HepG2 (cell line): ENCODE measurements at regions not wholly inside any gene's neighbourhood (a gene's known extent, or its start where the extent isn't known, plus 50 kb on each side); places are given as distances from the start of the nearest gene placed in this dataset.

Source experiments
- ATAC-seq: fragments of 200-7000 bp; cut with Tn5 transposase; 3 replicates; pipeline ENCODE4 v1.9.1; 2020; ENCODE audit warnings: mild to moderate bottlenecking, moderate library complexity
- BruUV-seq: library from RNA; stranded (reverse); fragments of 400-500 nt; replicated peaks from 2 replicates; lab custom pipeline; 2021; lab: Mats Ljungman, UMichigan
- CTCF ChIA-PET: fragments of 300-600 bp; formaldehyde crosslinking; extraction: SDS; loops from one replicate; lab custom pipeline; 2021; ENCODE audit warnings: low total read pairs, inconsistent platforms, low intra/inter-chr PET ratio; lab: Yijun Ruan, JAX
- POLR2A ChIA-PET: fragments of 350-600 bp; sonication (Branson Sonifier 250); formaldehyde crosslinking; loops from one replicate; lab custom pipeline; 2020; ENCODE audit warnings: antibody characterized with exemption, inconsistent platforms; lab: Yijun Ruan, JAX
- DNase-seq: peaks from one replicate; pipeline ENCODE4 v3.0.0-alpha.2; 2015; ENCODE audit warnings: low spot score
- FAIRE-seq: peaks from 3 replicates; lab custom pipeline; 2011; peaks lifted over from hg19 to GRCh38; lab: Jason Lieb, UNC
- H2AFZ ChIP-seq: one replicate; pipeline ENCODE4 v1.6.1; 2011; ENCODE audit warnings: low read length, inconsistent platforms
- H3K27ac ChIP-seq: fragments of 300-600 bp; 3 replicates; pipeline ENCODE4 v1.8.0; 2011; ENCODE audit warnings: mixed run types, mild to moderate bottlenecking, mixed read lengths, low read length, inconsistent platforms; ENCODE audit not compliant: insufficient read depth; ENCODE audit errors: extremely low read length
- H3K27me3 ChIP-seq, 2 experiments: fragments of 200-600 bp in 1 of 2; 2 replicates in 1 of 2; 3 replicates in 1 of 2; pipeline versions ENCODE4 v1.6.0 to v1.8.0; 2011; ENCODE audit warnings: low read length in 2 of 2, mild to moderate bottlenecking in 2 of 2, moderate library complexity in 2 of 2, inconsistent platforms in 1 of 2; ENCODE audit not compliant: insufficient read depth in 2 of 2, control insufficient read depth in 1 of 2
- H3K36me3 ChIP-seq, 2 experiments: fragments of 200-600 bp in 1 of 2; replicated peaks in 1 of 2; 2 replicates in 1 of 2; 3 replicates in 1 of 2; pipeline versions ENCODE4 v1.5.1 to v1.8.0; 2011; ENCODE audit warnings: low read length in 2 of 2, inconsistent platforms in 1 of 2; ENCODE audit not compliant: insufficient read depth in 2 of 2, control insufficient read depth in 1 of 2
- H3K4me1 ChIP-seq: 2 replicates; pipeline ENCODE4 v1.5.1; 2012; ENCODE audit warnings: low read length, inconsistent platforms; ENCODE audit not compliant: insufficient read depth
- H3K4me2 ChIP-seq: 2 replicates; pipeline ENCODE4 v1.6.0; 2011; ENCODE audit warnings: low read depth, low read length, inconsistent platforms
- H3K4me3 ChIP-seq, 3 experiments: fragments of 200-600 bp in 1 of 3; sonication (generic), shearing (Covaris generic) in 1 of 3; replicated peaks in 1 of 3; 2 replicates each; pipeline ENCODE4 v1.5.1; 2011 to 2016; ENCODE audit warnings: low read length in 3 of 3, inconsistent platforms in 2 of 3, low read depth in 2 of 3, mild to moderate bottlenecking in 2 of 3, control low read depth in 1 of 3, mixed read lengths in 1 of 3; ENCODE audit not compliant: insufficient read depth in 1 of 3
- H3K79me2 ChIP-seq: one replicate; pipeline ENCODE4 v1.6.1; 2011; ENCODE audit warnings: low read length, inconsistent platforms; ENCODE audit not compliant: insufficient read depth
- H3K9ac ChIP-seq: 2 replicates; pipeline ENCODE4 v1.6.0; 2011; ENCODE audit warnings: mild to moderate bottlenecking, low read depth, low read length, inconsistent platforms; ENCODE audit not compliant: insufficient read depth
- H3K9me3 ChIP-seq: 2 replicates; pipeline ENCODE4 v1.5.1; 2012; ENCODE audit warnings: mild to moderate bottlenecking, low read length
- H4K20me1 ChIP-seq: 2 replicates; pipeline ENCODE4 v1.6.0; 2011; ENCODE audit warnings: inconsistent platforms, mild to moderate bottlenecking, low read length, moderate library complexity; ENCODE audit not compliant: insufficient read depth
- CTCF ChIP-seq: sonication (generic); formaldehyde crosslinking; IDR thresholded peaks from 2 replicates; pipeline ENCODE4 v1.5.0; 2020; ENCODE audit warnings: mild to moderate bottlenecking, missing genetic modification reagents, moderate library complexity
- DNMT1 ChIP-seq: sonication (generic); formaldehyde crosslinking; IDR thresholded peaks from 2 replicates; pipeline ENCODE4 v1.5.1; 2020; ENCODE audit warnings: mild to moderate bottlenecking, missing genetic modification reagents
- ETV5 ChIP-seq: IDR thresholded peaks from 2 replicates; pipeline ENCODE4 v1.6.1; 2018; ENCODE audit warnings: missing biosample characterization, missing genetic modification reagents, inconsistent platforms, borderline replicate concordance
- HMGXB4 ChIP-seq, 2 experiments: sonication (generic) in 1 of 2; formaldehyde crosslinking in 1 of 2; IDR thresholded peaks; 2 replicates each; pipeline versions ENCODE4 v1.4.0 to v1.6.1; 2018 to 2020; ENCODE audit warnings: missing genetic modification reagents in 2 of 2, borderline replicate concordance in 1 of 2, low read depth in 1 of 2, mild to moderate bottlenecking in 1 of 2, missing biosample characterization in 1 of 2
- HOXA3 ChIP-seq: sonication (generic); formaldehyde crosslinking; IDR thresholded peaks from 2 replicates; pipeline ENCODE4 v1.5.0; 2020; ENCODE audit warnings: missing genetic modification reagents
- KIAA2018 ChIP-seq: sonication (generic); formaldehyde crosslinking; IDR thresholded peaks from 2 replicates; pipeline ENCODE4 v1.5.0; 2020; ENCODE audit warnings: mild to moderate bottlenecking, missing genetic modification reagents, borderline replicate concordance
- XRCC5 ChIP-seq: fragments of 200-400 bp; formaldehyde crosslinking; optimal IDR thresholded peaks from 2 replicates; pipeline ENCODE3; 2017; ENCODE audit warnings: mild to moderate bottlenecking, low read length
- ZNF563 ChIP-seq: sonication (generic); formaldehyde crosslinking; IDR thresholded peaks from 2 replicates; pipeline ENCODE4 v1.8.0; 2022; ENCODE audit warnings: mild to moderate bottlenecking, moderate library complexity, missing genetic modification reagents
- WGBS: methylation state at CpG from one replicate; pipeline ENCODE4 v1.1.6; 2017; ENCODE audit warnings: low lambda C conversion rate; 5-methylcytosine and 5-hydroxymethylcytosine counted together
- in situ Hi-C: cut with HindIII; loops from 2 replicates; pipeline ENCODE4 v1.10.0; 2017; ENCODE audit warnings: low pct_unique_long_range_greater_than_20kb; ENCODE audit not compliant: extremely low pct_ligation_motif_present
- intact Hi-C: fragments of 100-400 bp; cut with micrococcal nuclease; formaldehyde crosslinking; loops from one replicate; pipeline ENCODE4 v1.10.0; 2022; ENCODE audit not compliant: unreplicated experiment

GRCh38 chrX:94041881-94042280, 367.9 kb downstream of the FAM133A start (continued):
- no peak for TF ChIP-seq HOXA3 (CRISPR knock-in tag)

GRCh38 chrX:94045724-94046123, 371.7 kb downstream of the FAM133A start:
- Histone ChIP-seq H3K27me3 (no peaks in the 10 kb centered on the region), H4K20me1 (no peaks in the 10 kb centered on the region), H3K36me3 (no peaks in the 10 kb centered on the region)
- FAIRE-seq (no peak), ATAC-seq (no peak)
- TF ChIP-seq ETV5 (no peak), DNMT1 (no peak), CTCF (CRISPR knock-in tag) (no peak), XRCC5 (no peak), HMGXB4 (CRISPR knock-in tag; IDR thresholded peaks at IDR 0.05; ENCODE audit: borderline replicate concordance in 1 of 2, low read depth in 1 of 2) (no peak), ZNF563 (no peak), HOXA3 (CRISPR knock-in tag) (no peak), KIAA2018 (CRISPR knock-in tag) (no peak)
- TF ChIP-seq, all 625 proteins: peak for 0
- no peak overlapping the region for H3K4me3 ChIP-seq
- intact Hi-C loops (no loop called here), in situ Hi-C loops (no loop called here)
- H3K9me3 ChIP-seq: no peaks in the 10 kb centered on the region
- ChIA-PET CTCF (no interaction called here), POLR2A (no interaction called here)
- no peak overlapping the region for H3K9ac ChIP-seq
- no peak overlapping the region for H3K27ac ChIP-seq
- BruUV-seq: no TSS peak
- no peaks in the 10 kb centered on the region for H3K4me1 ChIP-seq
- H3K79me2 ChIP-seq: no peaks in the 10 kb centered on the region
- no peak for DNase-seq
- WGBS: 31% methylated on average over 3 of the region's 16 CpGs
- H2AFZ ChIP-seq: no peak overlapping the region
- no peak overlapping the region for H3K4me2 ChIP-seq
